Hippocampal formation (tissue), 2 donors: ENCODE measurements at regions not wholly inside any gene's neighbourhood (a gene's known extent, or its start where the extent isn't known, plus 50 kb on each side); places are given as distances from the start of the nearest gene placed in this dataset.
"Not testable (repeated sequence)": the region's sequence is repeated elsewhere in the genome, so short reads cannot be mapped to it uniquely, and the experiment has no call there.

ENCODE experiments used
- DNase-seq, 2 donors: peaks; one replicate each; lab custom pipeline; 2025; lab: John Stamatoyannopoulos, UW

DNA sequence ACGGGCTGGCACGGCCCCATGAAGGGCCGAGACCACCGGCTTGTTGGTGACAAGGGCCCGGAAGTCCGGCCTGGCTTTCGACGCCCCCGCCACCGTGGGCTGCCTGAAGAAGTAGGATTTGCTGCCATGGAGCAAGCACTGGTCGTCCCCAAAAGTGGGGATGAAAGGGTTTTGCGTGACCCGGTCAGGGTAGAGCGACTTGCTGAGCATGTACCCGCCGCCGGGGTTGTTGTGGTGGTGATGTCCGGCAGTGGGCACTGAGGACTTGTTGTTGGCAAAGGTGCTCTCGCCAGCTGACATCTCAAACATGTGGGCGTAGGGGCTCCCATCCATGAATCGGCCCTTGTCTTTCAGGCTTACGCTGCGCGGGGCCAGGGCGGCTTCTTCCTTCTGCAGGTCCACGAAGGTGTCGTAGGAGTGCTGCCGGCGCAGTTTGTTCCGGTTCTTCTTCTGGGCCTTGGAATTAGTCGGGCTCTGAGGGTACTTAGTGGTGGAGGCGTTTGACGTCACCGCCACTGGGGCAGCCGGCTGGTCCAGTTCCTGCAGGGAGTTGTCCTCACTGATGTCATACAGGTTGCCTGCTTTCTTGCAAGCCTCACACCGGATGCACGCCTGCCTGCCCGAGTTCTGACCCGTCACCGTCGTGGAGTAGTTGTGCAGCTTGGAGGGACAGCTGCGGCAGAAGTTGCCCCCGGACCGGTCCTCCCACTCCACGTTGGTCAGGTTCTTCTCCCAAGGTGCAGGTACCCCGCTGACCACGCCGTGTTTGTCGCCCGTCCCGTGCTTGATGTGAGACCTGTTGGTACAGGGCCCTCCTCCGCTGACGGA is 366.6 kb downstream of the EMP1 start:
- DNase-seq: no peak

DNA sequence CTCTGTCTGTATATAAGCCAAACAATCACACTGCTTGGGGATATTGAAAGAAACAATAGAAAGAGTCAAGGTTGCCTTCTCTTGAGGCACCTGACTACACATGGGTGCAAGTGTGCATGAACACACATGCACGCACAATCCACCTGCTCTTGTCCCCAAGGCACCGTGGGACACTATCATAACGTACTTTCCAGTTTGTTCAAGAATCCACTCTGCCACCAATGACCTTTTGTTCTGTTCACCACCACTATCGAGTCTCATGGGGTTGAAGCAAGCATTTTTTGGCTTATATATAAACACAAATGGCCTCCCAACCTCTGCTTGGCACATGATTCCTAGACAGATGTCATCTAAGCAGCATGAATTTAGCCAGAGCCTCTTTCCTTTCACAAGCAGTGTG is 365.4 kb downstream of the EMP1 start:
- DNase-seq: no peak

DNA sequence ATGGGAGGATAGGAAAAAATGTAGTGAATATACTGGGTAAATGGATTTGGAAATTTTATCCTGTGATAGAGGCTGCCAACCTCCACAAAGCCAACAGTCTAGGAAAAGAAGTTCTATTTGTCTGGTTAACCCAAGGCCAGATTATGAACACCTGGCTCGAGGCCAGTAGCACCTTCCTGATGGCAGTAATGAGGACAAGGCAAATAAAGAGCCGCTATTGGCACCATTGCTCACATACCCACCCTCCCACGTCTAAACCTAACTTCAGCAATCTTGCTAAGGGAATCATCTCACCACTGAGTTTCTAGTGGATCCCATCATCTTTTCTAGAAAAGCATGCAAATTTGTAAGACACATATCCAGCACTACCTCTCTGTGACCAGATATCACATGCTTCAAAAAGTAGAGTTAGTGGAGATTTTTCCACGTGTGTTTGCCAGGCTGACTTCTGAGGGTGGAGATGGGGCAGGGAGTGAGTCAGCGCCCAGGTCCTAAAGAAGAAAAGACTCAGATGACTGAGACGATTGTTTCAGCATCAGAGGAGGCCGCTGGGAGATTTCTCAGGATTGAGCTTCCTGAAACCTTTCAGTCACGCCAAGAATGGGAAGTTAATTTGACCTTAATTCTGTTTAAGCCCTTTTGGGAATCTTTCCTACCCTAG is 362.9 kb downstream of the EMP1 start:
- no peak for DNase-seq

GRCh38 chr12:13552830-13553229 is 356.3 kb downstream of the EMP1 start:
- no peak for DNase-seq

DNA sequence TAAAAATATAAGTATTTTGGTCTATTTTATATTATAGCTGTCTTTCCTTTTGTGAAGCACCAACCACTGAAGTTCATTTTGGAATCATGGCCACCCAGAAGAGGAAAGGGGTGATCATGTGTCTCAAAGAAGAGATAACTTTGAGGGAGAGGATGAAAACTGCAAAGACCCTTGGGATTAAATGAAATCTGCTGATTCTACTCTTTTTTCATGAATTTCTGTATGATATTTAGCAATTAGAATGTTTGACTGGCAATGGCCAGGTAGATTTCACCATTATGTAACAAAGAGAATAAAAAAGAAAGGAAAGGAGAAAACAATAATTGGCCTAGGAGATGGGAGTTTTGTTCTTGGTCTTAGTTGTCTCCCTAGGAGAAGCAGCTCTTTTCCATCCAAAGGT is 350.8 kb downstream of the EMP1 start:
- DNase-seq: no peak

DNA sequence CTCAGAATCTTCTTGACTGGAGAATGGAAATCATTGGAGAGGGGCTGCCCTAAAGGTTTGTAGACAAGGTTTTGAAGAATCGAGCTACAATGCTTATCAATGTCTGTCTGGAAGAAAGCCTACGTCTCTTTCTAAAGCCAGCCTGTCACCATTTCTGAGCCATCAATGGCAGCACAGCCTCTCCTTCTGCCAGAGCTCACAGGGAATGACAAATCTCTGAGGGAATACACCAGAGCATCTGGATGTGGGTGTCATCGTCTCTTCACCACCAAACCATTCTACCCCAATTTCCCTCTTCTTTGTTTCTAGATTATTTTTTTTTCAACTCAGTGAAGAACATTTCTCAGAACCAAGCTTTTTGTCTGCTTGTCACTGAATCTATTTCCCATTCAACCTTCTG is 349.7 kb downstream of the EMP1 start:
- peak in 1 of 2 donors; percentile 13 for DNase-seq

GRCh38 chr12:13539051-13539450 is 342.5 kb downstream of the EMP1 start:
- no peak for DNase-seq

DNA sequence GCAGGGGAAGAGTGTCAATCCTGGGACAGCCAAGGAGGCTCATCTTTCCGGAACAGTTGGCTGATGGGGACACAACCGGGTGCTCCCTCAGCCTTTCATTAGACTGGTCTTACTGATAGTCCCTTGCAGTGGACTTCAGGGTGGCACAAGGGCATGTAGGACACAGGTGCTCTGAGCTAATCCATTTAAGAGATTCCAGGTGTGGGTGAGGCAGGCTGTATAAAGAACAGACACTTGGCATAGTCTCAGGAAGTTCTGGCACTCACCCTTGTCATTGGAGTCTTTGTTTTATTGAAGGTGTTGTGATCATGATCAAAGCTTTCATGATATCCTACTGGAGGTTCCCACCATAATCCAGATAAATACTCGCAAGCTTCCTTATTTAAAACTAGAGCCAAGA is 341.6 kb downstream of the EMP1 start:
- DNase-seq: no peak

GRCh38 chr12:13537623-13538022 is 341.1 kb downstream of the EMP1 start:
- DNase-seq: no peak

- DNase-seq: no peak
Measured at GRCh38 chr12:13536219-13536910, 339.8 kb downstream of the EMP1 start.

GRCh38 chr12:13534645-13535398 is 338.3 kb downstream of the EMP1 start:
- peak; percentile 80 to 81 for DNase-seq

DNA sequence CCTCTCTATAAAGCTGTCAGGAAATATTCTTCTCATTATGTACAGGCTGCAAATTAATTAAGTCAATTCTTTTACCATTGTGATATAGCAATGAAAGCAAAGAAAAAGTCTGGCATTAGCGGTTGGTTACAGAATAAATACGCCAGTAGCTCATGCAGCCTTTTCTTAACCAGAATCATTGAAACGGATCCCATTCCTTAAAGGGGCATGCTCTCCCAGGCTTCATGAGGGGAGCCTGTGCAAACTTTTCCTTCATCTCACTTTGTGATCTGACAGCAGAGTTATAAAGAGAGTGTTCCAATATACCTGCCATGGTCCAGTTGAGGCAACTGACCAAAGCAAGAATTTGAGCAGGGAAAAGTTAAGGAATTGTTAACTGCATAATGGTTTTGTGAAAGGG is 337.7 kb downstream of the EMP1 start:
- DNase-seq: no peak

- no peak for DNase-seq
Measured at GRCh38 chr12:13530966-13531365, 334.4 kb downstream of the EMP1 start.

GRCh38 chr12:13526185-13526921 is 329.8 kb downstream of the EMP1 start:
- not testable (repeated sequence) for DNase-seq

GRCh38 chr12:13523536-13524307 is 327.2 kb downstream of the EMP1 start:
- DNase-seq: no peak

DNA sequence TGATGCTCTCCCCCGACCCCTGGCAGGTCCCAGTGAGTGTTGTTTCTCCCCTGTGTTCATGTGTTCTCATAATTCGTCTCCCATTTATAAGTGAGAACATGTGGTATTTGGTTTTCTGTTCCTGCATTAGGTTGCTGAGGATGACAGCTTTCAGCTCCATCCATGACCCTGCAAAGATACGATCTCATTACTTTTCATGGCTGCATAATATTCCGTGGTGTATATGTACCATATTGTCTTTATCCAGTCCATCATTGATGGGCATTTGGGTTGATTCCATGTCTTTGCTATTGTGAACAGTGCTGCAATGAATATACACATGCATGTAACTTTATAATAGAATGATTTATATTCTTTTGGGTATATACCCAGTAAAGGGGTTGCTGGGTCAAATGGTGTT is 321.5 kb downstream of the EMP1 start:
- not testable (repeated sequence) for DNase-seq

DNA sequence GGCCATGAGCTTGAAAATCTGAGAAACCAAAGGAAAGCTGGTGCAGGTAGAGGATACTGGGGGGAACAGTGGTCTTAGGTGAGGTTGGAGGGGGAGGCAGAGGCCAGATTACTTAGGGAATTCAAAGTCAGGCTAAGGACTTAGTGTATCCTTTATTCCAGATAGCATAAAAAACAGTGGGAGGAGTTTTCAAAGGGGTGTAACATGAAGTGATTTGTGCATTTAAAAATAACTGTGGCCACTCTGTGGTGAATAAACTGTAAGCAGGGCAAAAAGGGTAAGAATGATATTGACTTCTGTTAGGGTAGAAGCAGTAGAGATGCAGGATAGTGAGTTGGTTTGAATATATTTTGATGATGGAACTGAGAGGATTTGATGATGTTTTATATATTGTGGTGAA is 313.2 kb downstream of the EMP1 start:
- no peak for DNase-seq

GRCh38 chr12:13505636-13506035 is 309.1 kb downstream of the EMP1 start:
- no peak for DNase-seq

GRCh38 chr12:13505224-13505623 is 308.7 kb downstream of the EMP1 start:
- DNase-seq: no peak

GRCh38 chr12:13504736-13505135 is 308.2 kb downstream of the EMP1 start:
- no peak for DNase-seq

GRCh38 chr12:13504074-13504473 is 307.5 kb downstream of the EMP1 start:
- no peak for DNase-seq
